Stomach smooth muscle (tissue), 2 donors: ENCODE measurements at regions not wholly inside any gene's neighbourhood (a gene's known extent, or its start where the extent isn't known, plus 50 kb on each side); places are given as distances from the start of the nearest gene placed in this dataset.

ENCODE experiments used
- H3K27ac ChIP-seq: one replicate; pipeline ENCODE4 v1.7.0; 2013; ENCODE audit warnings: mild to moderate bottlenecking, low read length, inconsistent platforms
- H3K27me3 ChIP-seq, 2 donors: one replicate each; pipeline ENCODE4 v1.7.0; 2013; ENCODE audit warnings: low read length in 2 of 2; ENCODE audit not compliant: insufficient read depth in 2 of 2, control insufficient read depth in 1 of 2
- H3K36me3 ChIP-seq, 2 donors: one replicate each; pipeline ENCODE4 v1.7.0; 2013; ENCODE audit warnings: low read length in 2 of 2; ENCODE audit not compliant: control insufficient read depth in 2 of 2, insufficient read depth in 2 of 2
- H3K4me1 ChIP-seq: one replicate; pipeline ENCODE4 v1.7.0; 2013; ENCODE audit warnings: low read length; ENCODE audit not compliant: control insufficient read depth, insufficient read depth
- H3K4me3 ChIP-seq, 2 donors: one replicate each; pipeline ENCODE4 v1.7.0; 2013; ENCODE audit warnings: low read length in 2 of 2
- H3K9ac ChIP-seq, 2 donors: one replicate each; pipeline ENCODE4 v1.7.0; 2013; ENCODE audit warnings: low read length in 2 of 2, mild to moderate bottlenecking in 1 of 2
- H3K9me3 ChIP-seq, 2 donors: one replicate each; pipeline ENCODE4 v1.7.0; 2013; ENCODE audit warnings: low read length in 2 of 2; ENCODE audit not compliant: control insufficient read depth in 2 of 2
- donor health status: healthy.
- donor health status: Pancreatic carcinoma.

- Histone ChIP-seq H3K4me1 (no peaks in the 10 kb centered on the region), H3K27ac (no peak overlapping the region), H3K36me3 (no peaks in the 10 kb centered on the region), H3K27me3 (no peaks in the 10 kb centered on the region), H3K4me3 (no peak overlapping the region), H3K9me3 (no peaks in the 10 kb centered on the region), H3K9ac (no peak overlapping the region)
Measured at GRCh38 chr7:27299861-27300260, 57.3 kb downstream of the EVX1 start.

- Histone ChIP-seq H3K36me3 (no peaks in the 10 kb centered on the region), H3K27ac (no peak overlapping the region), H3K9ac (no peak overlapping the region), H3K4me1 (no peaks in the 10 kb centered on the region), H3K9me3 (no peaks in the 10 kb centered on the region), H3K4me3 (no peak overlapping the region), H3K27me3 (no peaks in the 10 kb centered on the region)
Measured at GRCh38 chr7:27300421-27300820, 57.8 kb downstream of the EVX1 start.

DNA sequence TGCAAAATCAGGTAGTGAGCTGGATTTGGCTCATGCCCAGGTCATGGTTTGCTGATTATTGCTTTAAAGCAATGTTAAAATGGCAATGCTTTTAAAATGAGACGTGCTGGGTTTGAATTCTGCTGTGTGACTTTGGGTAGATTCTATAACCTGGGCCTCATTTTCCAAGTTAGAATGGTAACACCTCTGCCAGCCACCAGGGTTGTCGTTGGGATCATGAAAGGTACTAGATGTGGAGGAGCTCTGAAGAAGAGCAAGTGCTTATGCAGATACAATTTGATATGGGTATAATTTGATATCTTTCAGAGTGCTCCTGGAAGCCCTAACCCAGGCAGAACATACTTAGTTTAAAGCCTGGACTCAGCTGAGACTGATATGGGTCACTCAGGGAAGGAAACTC is 60.0 kb downstream of the EVX1 start:
- Histone ChIP-seq H3K4me1 (no peaks in the 10 kb centered on the region), H3K9ac (no peak overlapping the region), H3K27me3 (no peaks in the 10 kb centered on the region), H3K9me3 (no peaks in the 10 kb centered on the region), H3K36me3 (no peaks in the 10 kb centered on the region), H3K4me3 (no peak overlapping the region), H3K27ac (no peak overlapping the region)

DNA sequence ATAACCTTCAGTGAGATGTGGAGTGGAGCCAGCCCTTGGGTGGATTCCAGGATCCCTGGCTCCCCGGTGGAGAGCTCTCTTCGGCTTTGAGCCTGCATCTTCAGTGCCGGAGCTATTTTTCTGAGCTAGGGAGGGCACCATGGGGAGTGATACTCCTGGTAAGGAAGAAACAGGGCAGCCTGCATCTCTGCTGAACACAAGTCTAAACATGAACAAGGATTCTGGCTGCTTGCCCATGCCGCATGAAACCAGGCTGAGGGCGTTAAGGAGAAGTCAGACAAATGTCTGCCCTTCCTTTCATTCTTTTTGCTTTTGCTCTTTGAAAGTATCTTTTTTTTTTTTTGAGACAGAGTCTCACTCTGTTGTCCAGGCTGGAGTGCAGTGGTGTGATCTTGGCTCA is 60.4 kb downstream of the EVX1 start:
- H3K27me3 ChIP-seq, result no peaks in the 10 kb centered on the region

GRCh38 chr7:27305854-27306253 is 63.3 kb downstream of the EVX1 start:
- no peaks in the 10 kb centered on the region for H3K27me3 ChIP-seq
- no peaks in the 10 kb centered on the region for H3K36me3 ChIP-seq
- no peak overlapping the region for H3K4me3 ChIP-seq
- H3K27ac ChIP-seq, result no peak overlapping the region
- no peak overlapping the region for H3K9ac ChIP-seq
- H3K9me3 ChIP-seq, result no peaks in the 10 kb centered on the region
- H3K4me1 ChIP-seq, result no peaks in the 10 kb centered on the region

More for the DNA sequence above, 60.4 kb downstream of the EVX1 start:
- Histone ChIP-seq H3K4me3 (no peak overlapping the region), H3K9ac (no peak overlapping the region), H3K36me3 (no peaks in the 10 kb centered on the region), H3K9me3 (no peaks in the 10 kb centered on the region), H3K27ac (no peak overlapping the region), H3K4me1 (no peaks in the 10 kb centered on the region)

DNA sequence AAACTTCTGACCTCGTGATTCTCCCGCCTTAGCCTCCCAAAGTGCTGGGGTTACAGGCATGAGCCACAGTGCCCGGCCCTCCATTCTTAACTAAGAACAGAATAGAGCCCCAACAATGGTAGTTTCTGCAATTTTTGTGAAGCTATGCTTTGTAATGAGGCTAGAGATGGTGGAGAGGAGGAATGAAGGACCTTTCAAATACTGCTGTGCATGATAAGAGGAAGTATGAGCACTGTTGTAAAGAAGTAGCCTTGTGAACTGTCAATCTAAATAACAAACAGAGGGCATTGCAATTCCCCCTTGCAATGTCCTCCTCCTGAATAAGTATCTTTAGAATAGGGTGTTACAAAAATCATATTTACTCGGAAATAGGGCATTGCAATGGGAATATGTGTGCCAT is 70.2 kb downstream of the EVX1 start:
- no peaks in the 10 kb centered on the region for H3K36me3 ChIP-seq
- no peak overlapping the region for H3K4me3 ChIP-seq
- no peak overlapping the region for H3K27ac ChIP-seq

GRCh38 chr7:27314111-27314510 is 71.5 kb downstream of the EVX1 start:
- no peak overlapping the region for H3K4me3 ChIP-seq
- H3K4me1 ChIP-seq, result no peaks in the 10 kb centered on the region
- no peak overlapping the region for H3K9ac ChIP-seq
- no peak overlapping the region for H3K27ac ChIP-seq
- H3K9me3 ChIP-seq, result no peaks in the 10 kb centered on the region
- no peaks in the 10 kb centered on the region for H3K36me3 ChIP-seq
- H3K27me3 ChIP-seq, result no peaks in the 10 kb centered on the region

More for the DNA sequence above, 70.2 kb downstream of the EVX1 start:
- Histone ChIP-seq H3K9ac (no peak overlapping the region), H3K4me1 (no peaks in the 10 kb centered on the region), H3K9me3 (no peaks in the 10 kb centered on the region), H3K27me3 (no peaks in the 10 kb centered on the region)

DNA sequence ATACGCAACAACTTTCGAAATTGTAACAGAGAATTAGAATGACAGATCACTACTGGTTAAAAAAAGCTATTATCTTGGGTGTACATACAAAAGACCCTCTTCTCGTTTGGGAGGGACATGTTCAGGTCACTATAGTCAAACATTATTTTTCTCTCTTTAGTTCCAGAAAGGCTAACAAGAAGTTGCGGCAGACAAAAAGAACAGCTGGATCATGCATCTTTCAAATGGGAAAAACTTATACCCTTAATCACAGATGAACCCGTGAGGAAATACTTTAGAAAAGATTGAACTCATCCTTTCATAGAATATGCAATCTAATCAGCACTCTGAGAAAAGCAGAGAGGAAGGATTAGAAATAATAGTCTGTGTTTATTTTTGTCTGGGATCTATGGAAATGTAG is 72.5 kb downstream of the EVX1 start:
- Histone ChIP-seq H3K9ac (no peak overlapping the region), H3K4me1 (no peaks in the 10 kb centered on the region), H3K9me3 (peaks cover 0 to 3% of the 10 kb centered on the region in 2 donors), H3K27me3 (no peaks in the 10 kb centered on the region), H3K36me3 (no peaks in the 10 kb centered on the region), H3K4me3 (no peak overlapping the region), H3K27ac (no peak overlapping the region)

DNA sequence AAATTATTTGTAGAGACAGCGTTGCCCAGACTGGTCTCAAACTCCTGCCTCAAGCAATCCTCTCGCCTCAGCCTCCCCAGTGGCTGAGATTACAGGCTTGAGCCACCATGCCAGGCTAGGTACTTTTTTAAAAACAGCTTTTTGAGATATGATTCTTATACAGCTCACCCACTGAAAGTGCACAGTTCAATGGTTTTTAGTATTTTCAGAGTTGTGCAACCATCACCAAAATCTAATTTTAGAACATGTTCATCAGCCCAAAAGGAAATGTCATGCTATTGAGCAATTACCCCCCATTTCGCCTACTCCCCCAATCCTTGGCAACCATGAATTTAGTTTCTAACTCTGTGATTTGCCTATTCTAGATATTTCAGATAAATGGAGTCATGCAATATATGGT is 73.7 kb downstream of the EVX1 start:
- Histone ChIP-seq H3K9ac (no peak overlapping the region), H3K27me3 (peaks cover 0 to 2% of the 10 kb centered on the region in 2 donors), H3K4me3 (no peak overlapping the region), H3K36me3 (no peaks in the 10 kb centered on the region), H3K27ac (no peak overlapping the region), H3K4me1 (no peaks in the 10 kb centered on the region), H3K9me3 (peaks cover 0 to 3% of the 10 kb centered on the region in 2 donors)

GRCh38 chr7:27324246-27324645 is 81.6 kb downstream of the EVX1 start:
- Histone ChIP-seq H3K9me3 (peaks cover 0 to 3% of the 10 kb centered on the region in 2 donors), H3K36me3 (no peaks in the 10 kb centered on the region), H3K27me3 (peaks cover 0 to 2% of the 10 kb centered on the region in 2 donors), H3K4me1 (no peaks in the 10 kb centered on the region), H3K27ac (no peak overlapping the region), H3K4me3 (no peak overlapping the region), H3K9ac (no peak overlapping the region)

DNA sequence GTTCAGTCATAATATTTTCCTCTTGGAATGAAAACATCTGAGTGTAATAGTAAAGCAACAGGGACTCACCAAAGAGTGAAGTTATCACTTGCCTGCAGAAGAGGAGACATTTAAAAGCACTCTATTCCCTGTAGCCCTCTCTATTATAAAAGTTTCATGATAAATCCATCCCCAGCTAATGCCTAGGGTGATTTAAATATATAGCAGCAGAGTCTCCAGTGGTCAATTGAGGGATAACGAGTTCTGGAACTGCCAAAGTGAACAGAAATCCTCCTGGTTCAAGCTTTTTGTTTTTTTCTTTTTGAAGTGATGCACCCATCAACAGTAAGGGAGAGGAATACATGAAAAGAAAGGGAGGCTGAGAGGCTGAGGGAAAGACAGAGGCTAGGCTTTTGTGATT is 87.3 kb downstream of the EVX1 start:
- Histone ChIP-seq H3K9ac (no peak overlapping the region), H3K27ac (no peak overlapping the region), H3K9me3 (no peaks in the 10 kb centered on the region), H3K4me1 (no peaks in the 10 kb centered on the region), H3K4me3 (no peak overlapping the region), H3K36me3 (no peaks in the 10 kb centered on the region), H3K27me3 (no peaks in the 10 kb centered on the region)
